HUES6 (cell line): ENCODE measurements at regions not wholly inside any gene's neighbourhood (a gene's known extent, or its start where the extent isn't known, plus 50 kb on each side); places are given as distances from the start of the nearest gene placed in this dataset.

Experiments
- H3K27ac ChIP-seq: 2 replicates; pipeline ENCODE4 v1.7.0; 2013; ENCODE audit warnings: low read depth, mild to moderate bottlenecking, low read length, inconsistent platforms
- H3K27me3 ChIP-seq: 2 replicates; pipeline ENCODE4 v1.6.1; 2013; ENCODE audit warnings: low read length; ENCODE audit not compliant: control insufficient read depth, insufficient read depth
- H3K36me3 ChIP-seq: 2 replicates; pipeline ENCODE4 v1.6.1; 2013; ENCODE audit warnings: low read length; ENCODE audit not compliant: control insufficient read depth, insufficient read depth
- H3K4me1 ChIP-seq: 2 replicates; pipeline ENCODE4 v1.6.1; 2013; ENCODE audit warnings: low read length; ENCODE audit not compliant: control insufficient read depth, insufficient read depth
- H3K4me3 ChIP-seq: 2 replicates; pipeline ENCODE4 v1.5.1; 2013; ENCODE audit warnings: low read depth, low read length
- H3K9ac ChIP-seq: one replicate; pipeline ENCODE4 v1.6.1; 2013; ENCODE audit warnings: mild to moderate bottlenecking, low read length
- H3K9me3 ChIP-seq: 2 replicates; pipeline ENCODE4 v1.6.1; 2013; ENCODE audit warnings: low read depth, low read length; ENCODE audit not compliant: control insufficient read depth, insufficient read depth

DNA sequence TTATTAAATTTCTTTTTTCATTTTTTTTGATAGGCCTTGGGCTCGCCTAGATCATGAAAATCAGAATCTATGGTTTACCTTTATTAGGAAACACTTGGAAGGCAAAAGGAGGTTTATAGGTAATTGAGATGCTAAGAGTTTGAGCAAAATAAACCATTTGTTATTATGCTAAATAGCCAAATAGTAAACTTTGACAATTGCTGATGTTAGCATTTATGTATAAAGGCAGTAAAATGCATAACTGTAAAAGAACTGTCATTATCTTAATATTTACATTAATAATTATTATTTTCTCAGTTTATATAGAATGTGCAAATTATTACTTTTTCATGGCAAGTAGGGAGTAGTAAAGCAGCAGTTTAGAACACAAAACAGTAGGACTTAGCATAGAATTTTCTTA is 1737.8 kb upstream of the PRR20A start:
- H3K9ac ChIP-seq: no peak overlapping the region
- no peak overlapping the region for H3K27ac ChIP-seq

DNA sequence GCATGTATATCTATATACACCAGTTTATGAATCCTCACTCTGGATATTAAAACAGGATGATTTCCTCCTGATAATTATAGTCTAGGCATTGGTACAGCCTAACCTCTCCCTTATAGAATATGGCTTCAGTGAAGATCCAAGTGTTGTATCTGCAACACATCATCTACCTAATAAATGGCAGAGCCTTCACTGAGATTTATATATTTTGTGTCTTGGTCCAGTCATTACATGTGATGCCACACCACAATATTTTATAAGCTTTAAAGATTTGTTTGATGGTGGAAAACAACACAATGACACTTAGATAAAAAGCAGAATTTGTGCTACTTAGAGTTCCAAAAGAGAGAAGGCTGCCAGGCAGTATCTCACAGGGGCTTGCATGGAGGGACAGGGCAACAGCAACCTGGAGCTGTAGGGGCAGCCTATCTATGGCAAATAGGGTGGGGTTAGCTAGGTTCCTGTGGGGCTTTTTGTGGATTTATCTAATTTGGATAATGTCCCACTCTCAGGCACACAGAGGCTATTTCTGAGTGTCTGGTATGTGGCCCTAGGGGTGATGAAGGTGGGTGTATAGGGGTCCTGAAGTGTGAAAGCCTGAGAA is 1736.7 kb upstream of the PRR20A start:
- Histone ChIP-seq H3K9ac (no peak overlapping the region), H3K36me3 (no peaks in the 10 kb centered on the region), H3K4me1 (no peaks in the 10 kb centered on the region; the same call in 1 of the 2 replicates), H3K9me3 (no peaks in the 10 kb centered on the region), H3K27ac (no peak overlapping the region), H3K27me3 (no peaks in the 10 kb centered on the region), H3K4me3 (no peak overlapping the region)

More for the DNA sequence above, 1737.8 kb upstream of the PRR20A start:
- Histone ChIP-seq H3K36me3 (no peaks in the 10 kb centered on the region), H3K27me3 (no peaks in the 10 kb centered on the region), H3K9me3 (no peaks in the 10 kb centered on the region), H3K4me1 (no peaks in the 10 kb centered on the region; the same call in 1 of the 2 replicates), H3K4me3 (no peak overlapping the region)

DNA sequence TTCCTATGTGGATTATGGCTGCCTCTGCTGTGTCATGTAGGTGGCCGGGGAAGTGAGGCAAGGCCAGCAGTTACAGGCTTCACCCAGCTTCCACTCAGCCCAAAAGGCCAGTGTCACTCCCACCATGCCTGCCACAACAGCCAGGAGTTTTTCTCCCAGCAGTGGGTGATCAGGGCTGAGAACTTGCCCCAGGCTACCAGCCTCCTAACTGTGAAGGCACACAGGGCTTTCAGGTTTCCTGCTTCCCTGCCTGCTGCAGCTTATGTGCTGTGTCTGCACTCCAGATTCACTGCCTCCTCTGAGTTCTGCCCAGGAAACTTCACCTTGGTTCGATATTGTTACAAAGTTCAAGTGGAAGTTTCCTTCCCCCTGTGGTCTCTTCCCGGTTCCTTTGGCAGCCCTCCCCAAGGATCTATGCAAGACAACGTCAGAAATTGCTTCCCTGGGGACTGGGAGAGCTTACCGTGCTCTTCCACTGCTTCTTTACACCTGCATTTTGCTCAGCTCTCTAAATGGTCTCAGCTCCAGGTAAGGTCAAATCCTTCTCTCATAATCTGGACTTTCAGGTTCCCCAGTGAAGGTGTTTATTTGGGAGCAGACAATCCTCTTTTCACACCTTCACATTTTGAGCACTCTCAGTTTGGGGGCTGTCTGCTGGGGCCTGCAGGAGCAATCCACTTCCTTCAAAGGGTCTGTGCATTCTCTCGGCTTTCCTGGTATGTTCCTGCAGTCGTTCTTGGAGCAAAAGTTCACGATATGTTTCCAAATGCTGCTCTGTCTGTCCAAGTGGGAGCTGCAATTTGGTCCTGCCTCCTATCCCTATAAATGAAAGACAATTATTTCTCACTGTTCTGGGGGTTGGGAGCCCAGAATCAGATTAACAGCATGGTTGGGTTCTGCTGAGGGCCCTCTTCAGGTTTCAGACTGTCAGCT is 1730.1 kb upstream of the PRR20A start:
- Histone ChIP-seq H3K36me3 (no peaks in the 10 kb centered on the region), H3K9ac (no peak overlapping the region), H3K4me1 (peaks cover 18% of the 10 kb centered on the region), H3K9me3 (no peaks in the 10 kb centered on the region), H3K27ac (no peak overlapping the region), H3K27me3 (no peaks in the 10 kb centered on the region), H3K4me3 (no peak overlapping the region)

DNA sequence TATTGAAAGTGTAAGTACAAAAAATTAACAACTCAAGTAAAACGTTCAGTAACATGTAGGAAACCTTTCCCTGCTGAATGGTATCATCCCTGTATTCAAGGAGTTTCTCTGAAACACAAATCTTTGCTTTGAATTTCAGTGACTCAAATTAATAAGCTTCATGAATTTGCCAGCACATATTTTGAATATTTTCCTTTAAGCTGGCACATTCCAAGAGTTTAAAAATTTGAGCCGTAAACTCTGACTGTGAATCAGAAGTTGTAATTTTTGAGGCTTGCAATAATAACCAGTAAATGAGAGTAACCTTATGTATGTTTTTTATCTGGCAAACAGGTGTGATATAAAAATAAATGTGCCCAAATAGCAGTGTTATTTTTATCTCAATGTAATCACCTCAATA is 1722.6 kb upstream of the PRR20A start:
- Histone ChIP-seq H3K4me3 (no peak overlapping the region), H3K4me1 (no peaks in the 10 kb centered on the region)

DNA sequence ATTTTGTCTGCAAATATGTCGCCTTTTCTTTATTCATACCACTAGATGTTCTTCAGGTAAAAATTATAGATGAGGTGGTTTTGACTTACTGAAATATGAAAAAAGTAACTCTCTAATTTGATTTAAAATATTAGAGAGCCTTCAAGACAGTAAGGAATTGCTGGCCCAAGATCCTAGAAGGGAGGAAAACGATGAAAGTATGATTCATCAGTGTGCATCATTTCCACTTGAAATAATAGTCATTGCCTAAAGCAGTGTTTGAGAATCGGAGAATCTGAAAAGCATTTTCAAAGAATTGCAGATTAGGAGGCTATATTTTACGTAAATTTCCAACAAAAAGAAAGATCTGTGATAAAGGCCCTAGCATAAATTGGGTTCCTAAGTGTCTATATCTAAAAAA is 1707.9 kb upstream of the PRR20A start:
- Histone ChIP-seq H3K27me3 (no peaks in the 10 kb centered on the region), H3K9ac (no peak overlapping the region), H3K9me3 (no peaks in the 10 kb centered on the region), H3K4me1 (peaks cover 3% of the 10 kb centered on the region; the same call in 1 of the 2 replicates), H3K4me3 (no peak overlapping the region), H3K36me3 (no peaks in the 10 kb centered on the region), H3K27ac (no peak overlapping the region)

More for the DNA sequence above, 1722.6 kb upstream of the PRR20A start:
- no peaks in the 10 kb centered on the region for H3K36me3 ChIP-seq
- H3K27me3 ChIP-seq: no peaks in the 10 kb centered on the region
- H3K9ac ChIP-seq: no peak overlapping the region
- no peak overlapping the region for H3K27ac ChIP-seq
- no peaks in the 10 kb centered on the region for H3K9me3 ChIP-seq

DNA sequence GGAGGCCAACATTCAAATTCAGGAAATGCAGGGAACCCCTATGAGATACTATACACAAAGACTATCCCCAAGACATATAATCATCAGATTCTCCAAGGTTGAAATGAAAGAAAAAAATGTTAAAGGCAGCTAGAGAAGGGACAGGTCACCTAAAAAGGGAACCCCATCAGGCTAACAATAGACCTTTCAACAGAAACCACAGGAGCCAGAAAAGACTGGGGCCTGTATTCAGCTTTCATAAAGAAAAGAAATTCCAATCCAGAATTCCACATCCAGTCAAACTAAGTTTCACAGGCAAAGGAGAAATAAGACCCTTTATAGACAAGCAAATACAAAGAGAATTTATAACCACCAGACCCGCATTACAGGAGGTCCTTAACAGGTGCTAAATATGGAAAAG is 1703.6 kb upstream of the PRR20A start:
- Histone ChIP-seq H3K4me3 (no peak overlapping the region), H3K36me3 (no peaks in the 10 kb centered on the region), H3K9ac (no peak overlapping the region), H3K9me3 (no peaks in the 10 kb centered on the region), H3K4me1 (peaks cover 12% of the 10 kb centered on the region), H3K27ac (no peak overlapping the region), H3K27me3 (no peaks in the 10 kb centered on the region)

DNA sequence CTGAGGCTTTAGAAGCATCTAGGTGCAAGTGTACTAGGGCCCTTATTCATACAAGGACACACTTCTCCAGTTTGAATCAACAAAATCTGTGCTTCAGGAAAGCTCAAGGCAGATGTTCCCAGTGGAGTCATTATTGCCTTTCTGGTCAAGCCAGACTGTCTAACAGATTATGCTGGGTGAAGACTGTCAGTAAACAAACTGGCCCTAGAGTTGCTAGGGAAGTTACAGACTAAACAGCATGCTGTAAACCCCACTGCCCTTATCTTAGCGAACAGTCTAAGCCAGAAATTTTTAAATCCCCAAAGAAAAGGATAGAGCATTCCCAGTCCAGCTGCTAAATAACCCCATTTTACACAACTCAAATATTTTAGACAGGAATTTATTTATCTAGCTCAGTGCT is 1701.3 kb upstream of the PRR20A start:
- H3K27ac ChIP-seq: no peak overlapping the region
- H3K4me3 ChIP-seq: no peak overlapping the region
- H3K9me3 ChIP-seq: no peaks in the 10 kb centered on the region
- no peaks in the 10 kb centered on the region for H3K27me3 ChIP-seq
- no peak overlapping the region for H3K9ac ChIP-seq
- peaks cover 12% of the 10 kb centered on the region for H3K4me1 ChIP-seq
- H3K36me3 ChIP-seq: no peaks in the 10 kb centered on the region

DNA sequence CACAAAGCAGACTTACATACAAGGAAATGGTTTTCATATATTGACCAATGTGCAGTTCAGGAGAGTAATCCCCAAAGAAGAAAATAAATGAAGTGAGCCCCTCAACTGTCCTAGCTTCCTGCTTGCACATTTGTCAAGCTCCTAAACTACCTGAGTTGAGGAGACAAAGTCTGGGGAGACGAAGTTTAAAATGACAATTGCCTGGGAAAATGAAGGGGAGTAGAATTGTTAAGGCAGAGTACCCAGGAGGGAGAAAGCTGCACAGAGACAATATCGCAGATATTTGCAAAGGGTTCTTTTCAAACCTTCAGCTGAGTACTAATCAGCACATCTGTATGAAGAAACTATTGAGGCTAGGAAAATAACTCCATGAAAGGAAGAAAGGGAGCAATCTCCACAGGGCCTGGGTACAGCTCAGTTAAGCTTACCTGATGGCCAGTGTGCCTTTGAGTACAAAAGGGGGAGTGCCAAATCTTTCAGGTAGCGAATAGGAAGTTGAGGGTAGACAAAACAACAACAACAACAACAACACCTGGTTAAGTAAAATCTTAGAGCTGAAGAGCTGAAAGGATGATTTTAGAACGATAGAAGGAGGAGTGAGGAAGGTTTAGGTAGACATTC is 1700.1 kb upstream of the PRR20A start:
- Histone ChIP-seq H3K4me3 (no peak overlapping the region), H3K9me3 (no peaks in the 10 kb centered on the region), H3K9ac (no peak overlapping the region), H3K27me3 (no peaks in the 10 kb centered on the region), H3K36me3 (no peaks in the 10 kb centered on the region), H3K4me1 (peaks cover 12% of the 10 kb centered on the region), H3K27ac (no peak overlapping the region)

DNA sequence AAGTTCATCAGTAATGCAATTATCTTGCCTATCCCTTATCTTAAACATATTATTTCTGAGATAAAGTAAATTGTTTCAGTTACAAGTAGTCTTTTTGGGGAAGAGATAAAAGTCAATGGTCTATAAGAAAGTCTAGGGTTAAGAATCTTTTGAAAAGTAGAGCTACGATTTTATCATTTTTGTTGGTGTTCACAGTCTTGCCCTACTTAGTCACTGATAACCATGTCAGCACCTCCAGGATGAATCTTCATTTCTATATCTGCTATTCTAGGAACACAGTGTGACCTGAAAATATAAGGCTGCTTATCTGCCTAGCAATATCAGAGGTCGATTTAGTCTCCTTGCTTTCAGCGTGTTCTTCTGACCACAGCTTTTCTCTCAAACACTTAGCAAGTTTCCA is 1676.5 kb upstream of the PRR20A start:
- H3K9me3 ChIP-seq: no peaks in the 10 kb centered on the region
- no peak overlapping the region for H3K4me3 ChIP-seq
- H3K9ac ChIP-seq: no peak overlapping the region
- H3K36me3 ChIP-seq: no peaks in the 10 kb centered on the region
- no peaks in the 10 kb centered on the region for H3K27me3 ChIP-seq
- no peaks in the 10 kb centered on the region for H3K4me1 ChIP-seq
- no peak overlapping the region for H3K27ac ChIP-seq

DNA sequence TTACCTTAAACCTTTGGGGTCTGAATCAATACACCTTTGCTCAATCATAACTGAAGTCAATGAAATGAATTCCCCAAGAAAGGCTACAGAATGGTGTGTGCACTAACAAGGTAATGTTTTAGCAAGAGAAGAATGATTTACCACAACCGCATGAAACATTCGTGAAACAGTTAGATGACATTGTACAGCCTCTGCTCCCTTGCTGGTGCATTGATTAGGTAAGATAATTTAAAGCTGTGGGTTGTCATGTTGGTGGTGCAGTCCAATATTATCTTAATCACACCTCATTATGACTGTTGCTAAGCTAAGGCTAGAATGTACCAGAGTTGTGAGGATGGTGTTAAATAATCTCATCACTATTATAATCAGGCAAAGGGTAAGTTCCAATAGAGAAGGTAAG is 1673.2 kb upstream of the PRR20A start:
- Histone ChIP-seq H3K4me3 (no peak overlapping the region), H3K27ac (no peak overlapping the region), H3K9me3 (no peaks in the 10 kb centered on the region), H3K36me3 (no peaks in the 10 kb centered on the region), H3K9ac (no peak overlapping the region), H3K27me3 (no peaks in the 10 kb centered on the region), H3K4me1 (no peaks in the 10 kb centered on the region)

DNA sequence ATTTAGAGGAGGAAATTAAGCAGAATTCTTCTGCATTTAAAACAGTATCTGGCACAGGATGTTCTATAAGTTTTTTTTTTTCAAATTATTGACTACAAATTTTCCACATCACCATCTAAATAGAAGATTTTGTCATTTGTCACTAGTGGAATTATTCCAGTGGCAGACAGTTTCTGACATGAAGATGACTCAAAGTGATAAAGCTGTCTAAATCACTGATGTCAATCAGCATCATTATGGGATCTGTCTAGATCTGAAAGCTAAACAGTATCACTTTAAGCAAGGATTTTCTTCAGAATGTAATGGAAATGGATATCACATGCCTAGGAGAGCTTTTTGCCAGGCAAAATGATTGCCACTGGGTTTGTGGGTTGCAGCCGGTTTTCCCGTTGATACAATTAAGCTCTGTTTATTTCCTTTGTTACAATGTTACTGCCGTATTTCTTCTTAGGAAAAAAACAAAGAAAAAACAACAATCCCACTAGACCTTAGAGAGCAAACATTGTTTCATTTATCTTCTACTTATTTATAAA is 1657.0 kb upstream of the PRR20A start:
- Histone ChIP-seq H3K9me3 (no peaks in the 10 kb centered on the region), H3K4me1 (no peaks in the 10 kb centered on the region), H3K9ac (no peak overlapping the region), H3K4me3 (no peak overlapping the region), H3K27ac (no peak overlapping the region), H3K36me3 (no peaks in the 10 kb centered on the region), H3K27me3 (no peaks in the 10 kb centered on the region)
